Transverse colon (tissue), 4 donors: ENCODE measurements at regions not wholly inside any gene's neighbourhood (a gene's known extent, or its start where the extent isn't known, plus 50 kb on each side); places are given as distances from the start of the nearest gene placed in this dataset.

Experiments
- CTCF ChIP-seq, 5 experiments: fragments of 200-600 bp in 3 of 5; fragments of 450-650 bp in 2 of 5; sonication (generic) in 3 of 5; IDR thresholded peaks; 1 replicate in 2 of 5; 2 replicates in 3 of 5; pipeline ENCODE4 v1.5.1; 2016 to 2017; ENCODE audit warnings: antibody characterized with exemption in 5 of 5, inconsistent platforms in 3 of 5, mild to moderate bottlenecking in 2 of 5, moderate library complexity in 1 of 5
- EP300 ChIP-seq: sonication (generic); formaldehyde crosslinking; IDR thresholded peaks from one replicate; pipeline ENCODE4 v1.6.1; 2017; ENCODE audit warnings: antibody characterized with exemption, low read depth
- POLR2A ChIP-seq: fragments of 450-650 bp; IDR thresholded peaks from one replicate; pipeline ENCODE4 v1.6.1; 2016; ENCODE audit warnings: antibody characterized with exemption, mild to moderate bottlenecking, moderate library complexity
- POLR2AphosphoS5 ChIP-seq, 3 donors: sonication (generic); formaldehyde crosslinking; IDR thresholded peaks; one replicate each; pipeline ENCODE4 v1.6.1; 2016; ENCODE audit warnings: antibody characterized with exemption in 3 of 3

GRCh38 chr13:62510906-62511655 lies 1095.4 kb upstream of the PCDH20 start:
- TF ChIP-seq CTCF (IDR thresholded peaks at IDR 0.05) = no peak
- TF ChIP-seq POLR2A = no peak
- TF ChIP-seq EP300 = no peak
- no peak for TF ChIP-seq POLR2AphosphoS5 (IDR thresholded peaks at IDR 0.05)
